ENCODE measurements at regions not wholly inside any gene's neighbourhood (a gene's known extent, or its start where the extent isn't known, plus 50 kb on each side); places are given as distances from the start of the nearest gene placed in this dataset.

DNA sequence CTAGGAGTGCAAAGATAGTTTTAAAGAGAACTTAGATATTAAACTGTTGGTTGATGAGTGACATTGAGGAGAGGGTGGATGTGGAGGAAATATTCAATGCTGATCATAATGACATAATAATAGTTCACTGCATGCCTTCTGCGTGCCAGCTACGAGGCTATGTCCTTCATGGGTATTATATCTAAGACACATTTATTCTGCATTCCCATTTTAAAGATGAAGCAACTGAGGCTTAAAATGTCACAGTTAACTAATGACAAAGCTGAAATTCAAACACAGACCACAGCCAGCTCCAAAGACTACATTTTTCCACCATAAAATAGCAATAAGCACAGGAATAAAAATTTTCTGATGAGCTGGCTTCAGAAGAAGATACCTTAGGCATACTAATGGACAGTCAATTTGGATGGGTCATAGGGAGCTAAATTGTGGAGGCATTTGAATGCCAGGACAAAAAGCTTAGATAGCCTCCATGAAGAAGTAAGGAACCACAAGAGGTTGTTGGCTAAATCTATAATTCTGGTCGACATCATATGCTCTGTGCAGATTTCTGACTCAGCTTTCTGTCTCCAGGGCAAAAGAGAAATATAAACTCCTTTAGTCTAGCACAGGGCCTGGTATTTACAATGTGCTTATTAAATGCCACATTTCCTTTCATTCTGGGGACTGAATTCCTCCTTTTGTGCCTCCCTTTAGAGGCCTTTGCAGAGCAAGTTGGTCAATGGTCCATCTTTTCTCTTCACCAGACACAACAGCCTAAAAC, 71.2 kb upstream of the NRIP1 start:
- intact Hi-C loops (cut with micrococcal nuclease), result no loop called here
- TF ChIP-seq, protein P1, sequence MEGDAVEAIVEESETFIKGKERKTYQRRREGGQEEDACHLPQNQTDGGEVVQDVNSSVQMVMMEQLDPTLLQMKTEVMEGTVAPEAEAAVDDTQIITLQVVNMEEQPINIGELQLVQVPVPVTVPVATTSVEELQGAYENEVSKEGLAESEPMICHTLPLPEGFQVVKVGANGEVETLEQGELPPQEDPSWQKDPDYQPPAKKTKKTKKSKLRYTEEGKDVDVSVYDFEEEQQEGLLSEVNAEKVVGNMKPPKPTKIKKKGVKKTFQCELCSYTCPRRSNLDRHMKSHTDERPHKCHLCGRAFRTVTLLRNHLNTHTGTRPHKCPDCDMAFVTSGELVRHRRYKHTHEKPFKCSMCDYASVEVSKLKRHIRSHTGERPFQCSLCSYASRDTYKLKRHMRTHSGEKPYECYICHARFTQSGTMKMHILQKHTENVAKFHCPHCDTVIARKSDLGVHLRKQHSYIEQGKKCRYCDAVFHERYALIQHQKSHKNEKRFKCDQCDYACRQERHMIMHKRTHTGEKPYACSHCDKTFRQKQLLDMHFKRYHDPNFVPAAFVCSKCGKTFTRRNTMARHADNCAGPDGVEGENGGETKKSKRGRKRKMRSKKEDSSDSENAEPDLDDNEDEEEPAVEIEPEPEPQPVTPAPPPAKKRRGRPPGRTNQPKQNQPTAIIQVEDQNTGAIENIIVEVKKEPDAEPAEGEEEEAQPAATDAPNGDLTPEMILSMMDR (IDR thresholded peaks at IDR 0.05), result no peak
- 76% methylated on average over 3 of the region's 3 CpGs for WGBS (ENCODE audit: insufficient coverage)

DNA sequence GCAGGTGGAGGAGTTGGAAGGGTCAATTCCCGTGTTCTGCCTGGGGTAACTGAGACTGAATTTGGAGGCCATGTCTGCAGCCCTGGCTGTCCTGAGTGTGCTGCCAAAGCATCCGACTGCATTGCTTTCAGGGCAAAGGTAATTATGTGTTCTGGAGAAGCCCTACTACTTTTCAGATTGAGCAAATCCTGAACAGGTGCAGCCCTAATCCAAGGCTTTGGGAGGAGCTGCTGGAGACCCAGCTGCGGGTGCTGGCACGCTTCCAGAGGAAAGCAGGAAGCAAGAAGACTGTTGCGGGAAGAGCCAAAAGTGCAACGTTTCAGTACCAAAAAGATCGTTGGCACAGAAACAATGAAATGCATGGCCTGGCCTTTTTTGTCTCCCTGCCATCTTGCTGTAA, 73.7 kb upstream of the NRIP1 start:
- H3K4me1 Mint-ChIP-seq, result no peaks in the 10 kb centered on the region
- Histone ChIP-seq H3K36me3 (ENCODE audit: control insufficient read depth, insufficient read depth, low read length) (no peaks in the 10 kb centered on the region), H3K9me3 (ENCODE audit: control insufficient read depth, insufficient read depth, low read length) (no peaks in the 10 kb centered on the region), H3K27ac (ENCODE audit: low read length) (no peak overlapping the region), H3K27me3 (ENCODE audit: control insufficient read depth, insufficient read depth, low read length) (no peaks in the 10 kb centered on the region), H3K4me1 (ENCODE audit: control insufficient read depth, insufficient read depth, low read length) (no peaks in the 10 kb centered on the region), H3K4me3 (ENCODE audit: low read length) (no peak overlapping the region)
- H3K4me3 Mint-ChIP-seq, result no peak overlapping the region
- H3K9me3 Mint-ChIP-seq, result no peaks in the 10 kb centered on the region
- no peak for DNase-seq
- TF ChIP-seq, protein P1 (IDR thresholded peaks at IDR 0.05), result no peak
- H3K27ac Mint-ChIP-seq, result no peak overlapping the region
- no peak for ATAC-seq
- no peaks in the 10 kb centered on the region for H3K36me3 Mint-ChIP-seq
- H3K27me3 Mint-ChIP-seq (ENCODE audit: low read depth in 2 of 2), result peaks cover 7 to 17% of the 10 kb centered on the region in 2 donors
- intact Hi-C loops (cut with micrococcal nuclease), result no loop called here
- WGBS (ENCODE audit: insufficient coverage), result 26% methylated on average over 7 of the region's 7 CpGs

More for the DNA sequence above, 71.2 kb upstream of the NRIP1 start:
- no peak for ATAC-seq
- H3K36me3 ChIP-seq (ENCODE audit: control insufficient read depth, insufficient read depth, low read length), result no peaks in the 10 kb centered on the region
- H3K4me1 ChIP-seq (ENCODE audit: control insufficient read depth, insufficient read depth, low read length), result no peaks in the 10 kb centered on the region
- no peak overlapping the region for H3K27ac ChIP-seq (ENCODE audit: low read length)
- no peaks in the 10 kb centered on the region for H3K36me3 Mint-ChIP-seq
- no peaks in the 10 kb centered on the region for H3K4me1 Mint-ChIP-seq
- no peak overlapping the region for H3K4me3 Mint-ChIP-seq
- no peaks in the 10 kb centered on the region for H3K27me3 ChIP-seq (ENCODE audit: control insufficient read depth, insufficient read depth, low read length)
- H3K27me3 Mint-ChIP-seq (ENCODE audit: low read depth in 2 of 2), result peaks cover 7 to 17% of the 10 kb centered on the region in 2 donors
- no peak for DNase-seq
- H3K9me3 ChIP-seq (ENCODE audit: control insufficient read depth, insufficient read depth, low read length), result no peaks in the 10 kb centered on the region
- H3K9me3 Mint-ChIP-seq, result no peaks in the 10 kb centered on the region
- no peak overlapping the region for H3K4me3 ChIP-seq (ENCODE audit: low read length)
- no peak overlapping the region for H3K27ac Mint-ChIP-seq

DNA sequence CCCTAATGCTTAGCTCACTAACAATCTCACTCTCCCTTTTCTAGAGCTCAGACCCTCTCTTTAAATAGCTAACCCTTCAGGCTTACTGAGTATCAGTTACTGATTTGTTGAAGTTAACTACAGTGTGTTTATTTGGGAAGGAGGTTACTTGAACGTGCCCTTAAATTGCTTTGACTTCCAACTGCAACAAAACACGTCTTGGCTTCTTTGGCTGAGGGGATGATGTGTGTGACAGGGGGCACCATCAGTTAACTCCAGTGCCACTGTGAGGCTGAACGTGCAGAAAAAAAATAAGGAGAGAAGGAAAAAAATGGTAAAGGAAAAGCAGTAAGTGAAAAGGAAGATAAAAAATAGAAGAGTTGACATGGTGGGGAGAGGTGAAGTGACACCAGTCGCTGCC, 75.1 kb upstream of the NRIP1 start:
- no peak overlapping the region for H3K4me3 ChIP-seq (ENCODE audit: low read length)
- Mint-ChIP-seq H3K4me3 (no peak overlapping the region), H3K27me3 (ENCODE audit: low read depth in 2 of 2) (peaks cover 7 to 17% of the 10 kb centered on the region in 2 donors), H3K36me3 (no peaks in the 10 kb centered on the region), H3K4me1 (no peaks in the 10 kb centered on the region), H3K9me3 (no peaks in the 10 kb centered on the region), H3K27ac (no peak overlapping the region)
- no peaks in the 10 kb centered on the region for H3K36me3 ChIP-seq (ENCODE audit: control insufficient read depth, insufficient read depth, low read length)
- H3K4me1 ChIP-seq (ENCODE audit: control insufficient read depth, insufficient read depth, low read length), result no peaks in the 10 kb centered on the region
- no peaks in the 10 kb centered on the region for H3K9me3 ChIP-seq (ENCODE audit: control insufficient read depth, insufficient read depth, low read length)
- no peaks in the 10 kb centered on the region for H3K27me3 ChIP-seq (ENCODE audit: control insufficient read depth, insufficient read depth, low read length)
- DNase-seq, result no peak
- WGBS (ENCODE audit: insufficient coverage), result 65% methylated on average over 4 of the region's 4 CpGs
- intact Hi-C loops (cut with micrococcal nuclease), result no loop called here
- ATAC-seq, result no peak
- H3K27ac ChIP-seq (ENCODE audit: low read length), result no peak overlapping the region
- TF ChIP-seq, protein P1 (IDR thresholded peaks at IDR 0.05), result no peak
